Tibial nerve (tissue), 4 donors: ENCODE measurements at regions not wholly inside any gene's neighbourhood (a gene's known extent, or its start where the extent isn't known, plus 50 kb on each side); places are given as distances from the start of the nearest gene placed in this dataset.

Experiments
- CTCF ChIP-seq, 5 experiments: fragments of 200-600 bp in 3 of 5; fragments of 450-650 bp in 2 of 5; sonication (generic) in 3 of 5; IDR thresholded peaks; one replicate each; pipeline ENCODE4 v1.5.1; 2016 to 2019; ENCODE audit warnings: antibody characterized with exemption in 5 of 5, mild to moderate bottlenecking in 3 of 5, moderate library complexity in 2 of 5
- EP300 ChIP-seq, 2 donors: sonication (generic); formaldehyde crosslinking; IDR thresholded peaks; one replicate each; pipeline ENCODE4 v1.6.1; 2017; ENCODE audit warnings: antibody characterized with exemption in 2 of 2, mild to moderate bottlenecking in 1 of 2
- POLR2A ChIP-seq, 2 donors: fragments of 450-650 bp; IDR thresholded peaks; one replicate each; pipeline ENCODE4 v1.6.1; 2017; ENCODE audit warnings: antibody characterized with exemption in 2 of 2, mild to moderate bottlenecking in 2 of 2, moderate library complexity in 2 of 2

- no peak for TF ChIP-seq CTCF (IDR thresholded peaks at IDR 0.05)
- TF ChIP-seq POLR2A (IDR thresholded peaks at IDR 0.05): no peak
- TF ChIP-seq EP300 (IDR thresholded peaks at IDR 0.05): no peak
Measured at GRCh38 chrX:140589657-140590056, 84.8 kb upstream of the SOX3 start.
